GM12878 (cell line): ENCODE measurements at regions not wholly inside any gene's neighbourhood (a gene's known extent, or its start where the extent isn't known, plus 50 kb on each side); places are given as distances from the start of the nearest gene placed in this dataset.

Experiments used
- ATAC-seq: fragments of 200-7000 bp; cut with Tn5 transposase; 3 replicates; pipeline ENCODE4 v1.9.1; 2020; ENCODE audit warnings: mild to moderate bottlenecking, moderate library complexity
- BruUV-seq: library from RNA; stranded (reverse); fragments of 400-500 nt; replicated peaks from 2 replicates; lab custom pipeline; 2021; lab: Mats Ljungman, UMichigan
- CTCF ChIA-PET: fragments of 300-600 bp; sonication (Branson Sonifier 250); formaldehyde crosslinking; extraction: SDS; loops from one replicate; lab custom pipeline; 2021; ENCODE audit warnings: inconsistent platforms; lab: Yijun Ruan, JAX
- POLR2A ChIA-PET: fragments of 350-600 bp; formaldehyde crosslinking; extraction: SDS; loops from one replicate; lab custom pipeline; 2021; ENCODE audit warnings: inconsistent platforms; lab: Charles Lee
- RAD21 ChIA-PET: fragments of 300-600 bp; sonication (Branson Sonifier 250); formaldehyde crosslinking; loops from one replicate; lab custom pipeline; 2023; ENCODE audit warnings: antibody characterized with exemption; ENCODE audit not compliant: unreplicated experiment; lab: Charles Lee
- SMC1A ChIA-PET: fragments of 300-600 bp; sonication (Branson Sonifier 250); formaldehyde crosslinking; loops from one replicate; lab custom pipeline; 2023; ENCODE audit not compliant: unreplicated experiment, uncharacterized antibody; lab: Charles Lee
- DNase-seq: peaks from one replicate; pipeline ENCODE4 v3.0.0-alpha.2; 2011; ENCODE audit warnings: low read depth, low spot score
- FAIRE-seq: peaks from 3 replicates; lab custom pipeline; 2011; peaks lifted over from hg19 to GRCh38; lab: Jason Lieb, UNC
- H2AFZ ChIP-seq: 2 replicates; pipeline ENCODE4 v1.6.0; 2011; ENCODE audit warnings: low read depth, low read length, control low read depth; ENCODE audit not compliant: control insufficient read depth
- H3K27ac ChIP-seq: 2 replicates; pipeline ENCODE4 v1.5.1; 2011; ENCODE audit warnings: control low read depth; ENCODE audit not compliant: control insufficient read depth, insufficient read depth
- H3K27me3 ChIP-seq, 2 experiments: replicated peaks in 1 of 2; 2 replicates each; pipeline versions ENCODE4 v1.6.0 to v1.6.1; 2011; ENCODE audit warnings: low read length in 1 of 2; ENCODE audit not compliant: control insufficient read depth in 2 of 2, insufficient read depth in 2 of 2
- H3K36me3 ChIP-seq, 2 experiments: 2 replicates each; pipeline ENCODE4 v1.5.1; 2011; ENCODE audit warnings: low read length in 1 of 2; ENCODE audit not compliant: control insufficient read depth in 2 of 2, insufficient read depth in 2 of 2
- H3K4me1 ChIP-seq: 2 replicates; pipeline ENCODE4 v1.6.1; 2011; ENCODE audit warnings: mild to moderate bottlenecking, low read length, moderate library complexity, mixed read lengths; ENCODE audit not compliant: control insufficient read depth, insufficient read depth
- H3K4me2 ChIP-seq: 2 replicates; pipeline ENCODE4 v1.6.0; 2011; ENCODE audit warnings: control low read depth; ENCODE audit not compliant: control insufficient read depth, insufficient read depth
- H3K4me3 ChIP-seq: fragments of 200-600 bp; sonication (generic); 2 replicates; pipeline ENCODE4 v1.5.1; 2016
- H3K79me2 ChIP-seq: 2 replicates; pipeline ENCODE4 v1.6.0; 2011; ENCODE audit warnings: low read length; ENCODE audit not compliant: control insufficient read depth, insufficient read depth
- H3K9ac ChIP-seq: 2 replicates; pipeline ENCODE4 v1.8.0; 2011; ENCODE audit warnings: low read length, control low read depth, mixed read lengths; ENCODE audit not compliant: control insufficient read depth, insufficient read depth
- H3K9me3 ChIP-seq: replicated peaks from 3 replicates; pipeline ENCODE4 v1.5.1; 2011; ENCODE audit warnings: mild to moderate bottlenecking, low read length; ENCODE audit not compliant: control insufficient read depth, insufficient read depth
- H4K20me1 ChIP-seq: 2 replicates; pipeline ENCODE4 v1.6.0; 2011; ENCODE audit not compliant: control insufficient read depth, insufficient read depth
- BCL11A ChIP-seq: IDR thresholded peaks from 2 replicates; pipeline ENCODE4 v1.6.1; 2011; ENCODE audit warnings: low read depth, low read length
- BRCA1 ChIP-seq: IDR thresholded peaks from 2 replicates; pipeline ENCODE4 v1.6.1; 2011; ENCODE audit warnings: low read depth, low read length, improper control_type of control experiment
- CUX1 ChIP-seq: IDR thresholded peaks from 2 replicates; pipeline ENCODE4 v1.6.1; 2012; ENCODE audit warnings: improper control_type of control experiment, low read depth, low read length; ENCODE audit not compliant: insufficient replicate concordance
- MTA2 ChIP-seq: fragments of 450-650 bp; IDR thresholded peaks from 2 replicates; pipeline ENCODE4 v1.6.1; 2016; ENCODE audit warnings: low read depth, mild to moderate bottlenecking, moderate library complexity
- NBN ChIP-seq: fragments of 450-650 bp; IDR thresholded peaks from 2 replicates; pipeline ENCODE4 v1.6.1; 2016
- NFIC ChIP-seq: IDR thresholded peaks from 2 replicates; pipeline ENCODE4 v1.6.1; 2012; ENCODE audit warnings: low read depth, mild to moderate bottlenecking, inconsistent platforms, low read length, moderate library complexity
- PBX3 ChIP-seq: IDR thresholded peaks from 2 replicates; pipeline ENCODE4 v1.6.1; 2011; ENCODE audit warnings: mild to moderate bottlenecking, low read depth, low read length, moderate library complexity; ENCODE audit not compliant: insufficient replicate concordance
- PRDM15 ChIP-seq: fragments of 450-650 bp; formaldehyde crosslinking; IDR thresholded peaks from 2 replicates; pipeline ENCODE4 v1.4.0; 2020; ENCODE audit warnings: mild to moderate bottlenecking, moderate library complexity
- SRF ChIP-seq, 2 experiments: IDR thresholded peaks; 2 replicates each; pipeline ENCODE4 v1.6.1; 2011; ENCODE audit warnings: low read depth in 2 of 2, low read length in 2 of 2, mild to moderate bottlenecking in 1 of 2, moderate library complexity in 1 of 2
- USF2 ChIP-seq: IDR thresholded peaks from 2 replicates; pipeline ENCODE4 v1.6.1; 2011; ENCODE audit warnings: low read depth, low read length, improper control_type of control experiment, borderline replicate concordance
- WGBS: methylation state at CpG from one replicate; pipeline ENCODE4 v1.1.6; 2016; ENCODE audit warnings: low lambda C conversion rate; ENCODE audit not compliant: insufficient replicate concordance, insufficient coverage; ENCODE audit errors: missing lambda C conversion rate; 5-methylcytosine and 5-hydroxymethylcytosine counted together
- in situ Hi-C: fragments of 300-500 bp; cut with MboI; formaldehyde crosslinking; loops from 9 replicates; pipeline ENCODE4 v1.14.3; 2018; ENCODE audit warnings: mixed read lengths
- intact Hi-C: fragments of 100-400 bp; cut with micrococcal nuclease; formaldehyde crosslinking; loops from one replicate; pipeline ENCODE4 v1.14.2; 2022; ENCODE audit not compliant: unreplicated experiment

- intact Hi-C loops (no loop called here), in situ Hi-C loops (no loop called here)
- ChIA-PET RAD21 (no interaction called here), CTCF (interaction anchor here (1.1 kb wide), 1 partner anchor 23 kb away, joined by 3 read pairs; no protein-coding TSS in a partner anchor), SMC1A (interaction anchor here (0.8 to 1.2 kb wide), 2 partner anchors 11 to 23 kb away, joined by 3 to 4 read pairs; no protein-coding TSS in a partner anchor), POLR2A (interaction anchor here (0.5 kb wide), 1 partner anchor 80 kb away, joined by 3 read pairs; no protein-coding TSS in a partner anchor)
- Histone ChIP-seq H3K4me2 (no peak overlapping the region), H4K20me1 (no peaks in the 10 kb centered on the region), H3K4me1 (no peaks in the 10 kb centered on the region), H3K79me2 (no peaks in the 10 kb centered on the region), H3K9ac (no peak overlapping the region), H3K9me3 (no peaks in the 10 kb centered on the region), H3K27me3 (no peaks in the 10 kb centered on the region), H3K4me3 (no peak overlapping the region), H3K27ac (no peak overlapping the region), H2AFZ (no peak overlapping the region), H3K36me3 (no peaks in the 10 kb centered on the region)
- no TSS peak for BruUV-seq
- DNase-seq (no peak), ATAC-seq (no peak), FAIRE-seq (no peak)
- 6% methylated on average over 6 of the region's 6 CpGs for WGBS
- no peak for TF ChIP-seq NFIC
- TF ChIP-seq CUX1 = no peak
- no peak for TF ChIP-seq BRCA1
- TF ChIP-seq USF2 = no peak
- TF ChIP-seq PBX3 = no peak
- TF ChIP-seq NBN = no peak
- TF ChIP-seq PRDM15 (CRISPR knock-in tag) = no peak
- no peak for TF ChIP-seq SRF (IDR thresholded peaks at IDR 0.05; ENCODE audit: low read depth in 2 of 2, low read length in 2 of 2)
- TF ChIP-seq BCL11A = no peak
- no peak for TF ChIP-seq MTA2
These were observed 86.1 kb upstream of the ARHGAP5 start for GRCh38 chr14:31990926-31991572.
